Lung (tissue), 11 donors: ENCODE measurements at regions not wholly inside any gene's neighbourhood (a gene's known extent, or its start where the extent isn't known, plus 50 kb on each side); places are given as distances from the start of the nearest gene placed in this dataset.
"Not testable (repeated sequence)": the region's sequence is repeated elsewhere in the genome, so short reads cannot be mapped to it uniquely, and the experiment has no call there.

Experiments used
- ATAC-seq: fragments of 200-7000 bp; cut with Tn5 transposase; one replicate; pipeline ENCODE4 v1.9.1; 2020; ENCODE audit warnings: moderate number of reproducible peaks; ENCODE audit not compliant: insufficient read depth, low FRiP score
- DNase-seq, 3 donors: peaks; one replicate each; pipeline ENCODE4 v3.0.0-alpha.2; 2013 to 2017
- H3K27ac ChIP-seq, 2 donors: one replicate each; pipeline ENCODE4 v1.5.1; 2013; ENCODE audit warnings: mild to moderate bottlenecking in 2 of 2, moderate library complexity in 2 of 2, control low read depth in 1 of 2, inconsistent platforms in 1 of 2, low read depth in 1 of 2, low read length in 1 of 2
- H3K27me3 ChIP-seq, 3 donors: one replicate each; pipeline ENCODE4 v1.5.1; 2013; ENCODE audit warnings: low read length in 2 of 3; ENCODE audit not compliant: control insufficient read depth in 3 of 3, insufficient read depth in 3 of 3
- H3K36me3 ChIP-seq, 4 donors: one replicate each; pipeline ENCODE4 v1.5.1; 2013; ENCODE audit warnings: low read length in 4 of 4, mild to moderate bottlenecking in 1 of 4, moderate library complexity in 1 of 4; ENCODE audit not compliant: control insufficient read depth in 4 of 4, insufficient read depth in 4 of 4
- H3K4me1 ChIP-seq, 5 donors: one replicate each; pipeline ENCODE4 v1.5.1; 2013; ENCODE audit warnings: low read length in 5 of 5, mild to moderate bottlenecking in 2 of 5, moderate library complexity in 1 of 5; ENCODE audit not compliant: control insufficient read depth in 5 of 5, insufficient read depth in 5 of 5
- H3K4me3 ChIP-seq: one replicate; pipeline ENCODE4 v1.5.1; 2013; ENCODE audit warnings: mild to moderate bottlenecking, control low read depth, moderate library complexity
- H3K9ac ChIP-seq, 2 donors: one replicate each; pipeline ENCODE4 v1.5.1; 2013; ENCODE audit warnings: low read length in 2 of 2, control low read depth in 1 of 2; ENCODE audit not compliant: insufficient read depth in 1 of 2
- H3K9me3 ChIP-seq, 4 donors: one replicate each; pipeline ENCODE4 v1.5.1; 2013; ENCODE audit warnings: low read length in 3 of 4, mild to moderate bottlenecking in 1 of 4, moderate library complexity in 1 of 4; ENCODE audit not compliant: control insufficient read depth in 4 of 4, insufficient read depth in 3 of 4
- WGBS, 2 donors: extraction: QIAGEN DNeasy Blood & Tissue Kit; methylation state at CpG; one replicate each; pipeline ENCODE4 v1.1.7; 2013; 5-methylcytosine and 5-hydroxymethylcytosine counted together
- TF ChIP-seq, protein P1 (sequence below): IDR thresholded peaks from 2 replicates; pipeline ENCODE4 v1.5.1; 2012; ENCODE audit warnings: mild to moderate bottlenecking; ENCODE audit errors: control extremely low read depth, extremely low read depth
- donor health status: control.
- donor health status: control.
- donor health status: Bipolar disorder and iron deficiency.
- donor health status: healthy.
- donor health status: DM: yes; HTN: yes; CAD: no.

DNA sequence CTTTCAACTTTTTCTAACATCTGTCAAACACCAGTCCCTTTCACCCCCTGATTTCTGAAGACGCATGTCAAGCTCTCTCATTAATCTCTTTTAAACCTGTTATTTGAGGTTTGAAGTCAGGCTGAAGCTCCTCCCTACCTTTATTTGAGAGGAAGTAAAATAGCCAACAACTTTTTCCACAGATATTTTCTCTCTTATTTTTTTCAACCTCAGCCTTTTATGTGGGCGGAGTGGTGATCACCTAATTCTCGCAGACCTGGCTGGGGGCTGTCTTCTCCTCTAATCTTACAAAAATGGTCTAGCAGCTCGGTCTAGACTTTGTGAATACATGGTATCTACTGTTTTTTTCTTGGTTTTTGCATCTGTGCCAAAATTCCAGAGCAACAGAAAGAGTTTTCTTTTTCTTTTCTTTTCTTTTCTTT is 395.7 kb upstream of the ACTBL2 start:
- no peak overlapping the region for H3K4me3 ChIP-seq
- H3K9ac ChIP-seq = no peak overlapping the region
- no peaks in the 10 kb centered on the region for H3K9me3 ChIP-seq
- H3K36me3 ChIP-seq = no peaks in the 10 kb centered on the region
- ATAC-seq (no peak), DNase-seq (no peak)
- WGBS, 2 donors = 74 to 86% methylated on average over 4 of the region's 4 CpGs
- H3K27ac ChIP-seq = no peak overlapping the region
- H3K27me3 ChIP-seq = no peaks in the 10 kb centered on the region
- peaks cover 0 to 2% (median 0%) of the 10 kb centered on the region in 5 donors for H3K4me1 ChIP-seq
- TF ChIP-seq, protein P1, sequence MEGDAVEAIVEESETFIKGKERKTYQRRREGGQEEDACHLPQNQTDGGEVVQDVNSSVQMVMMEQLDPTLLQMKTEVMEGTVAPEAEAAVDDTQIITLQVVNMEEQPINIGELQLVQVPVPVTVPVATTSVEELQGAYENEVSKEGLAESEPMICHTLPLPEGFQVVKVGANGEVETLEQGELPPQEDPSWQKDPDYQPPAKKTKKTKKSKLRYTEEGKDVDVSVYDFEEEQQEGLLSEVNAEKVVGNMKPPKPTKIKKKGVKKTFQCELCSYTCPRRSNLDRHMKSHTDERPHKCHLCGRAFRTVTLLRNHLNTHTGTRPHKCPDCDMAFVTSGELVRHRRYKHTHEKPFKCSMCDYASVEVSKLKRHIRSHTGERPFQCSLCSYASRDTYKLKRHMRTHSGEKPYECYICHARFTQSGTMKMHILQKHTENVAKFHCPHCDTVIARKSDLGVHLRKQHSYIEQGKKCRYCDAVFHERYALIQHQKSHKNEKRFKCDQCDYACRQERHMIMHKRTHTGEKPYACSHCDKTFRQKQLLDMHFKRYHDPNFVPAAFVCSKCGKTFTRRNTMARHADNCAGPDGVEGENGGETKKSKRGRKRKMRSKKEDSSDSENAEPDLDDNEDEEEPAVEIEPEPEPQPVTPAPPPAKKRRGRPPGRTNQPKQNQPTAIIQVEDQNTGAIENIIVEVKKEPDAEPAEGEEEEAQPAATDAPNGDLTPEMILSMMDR = no peak

DNA sequence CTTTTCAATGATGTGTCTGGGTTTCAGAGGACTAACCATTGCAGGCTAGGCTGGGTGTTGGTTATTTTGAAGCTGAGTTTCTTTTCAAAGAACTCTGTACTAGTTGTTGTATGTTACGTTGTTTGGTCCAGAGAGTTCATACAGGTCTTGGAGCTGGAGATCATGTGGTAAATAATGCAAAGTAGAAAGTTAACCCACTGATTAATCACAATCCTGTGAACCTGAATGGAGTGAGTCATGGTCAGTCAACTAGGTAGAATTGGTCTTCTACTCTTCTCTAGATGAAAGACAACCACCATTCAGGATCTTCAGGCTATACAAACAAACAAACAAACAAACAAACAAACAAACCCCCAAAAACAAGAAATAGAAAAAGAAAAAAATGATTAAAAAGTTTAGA is 388.9 kb upstream of the ACTBL2 start:
- no peaks in the 10 kb centered on the region for H3K9me3 ChIP-seq
- no peaks in the 10 kb centered on the region for H3K27me3 ChIP-seq
- no peaks in the 10 kb centered on the region for H3K4me1 ChIP-seq
- no peak overlapping the region for H3K27ac ChIP-seq
- DNase-seq = no peak
- no peak overlapping the region for H3K4me3 ChIP-seq
- TF ChIP-seq, protein P1 = no peak
- no peaks in the 10 kb centered on the region for H3K36me3 ChIP-seq
- 94 to 97% methylated on average over 1 of the region's 1 CpG for WGBS, 2 donors
- ATAC-seq = no peak
- no peak overlapping the region for H3K9ac ChIP-seq

DNA sequence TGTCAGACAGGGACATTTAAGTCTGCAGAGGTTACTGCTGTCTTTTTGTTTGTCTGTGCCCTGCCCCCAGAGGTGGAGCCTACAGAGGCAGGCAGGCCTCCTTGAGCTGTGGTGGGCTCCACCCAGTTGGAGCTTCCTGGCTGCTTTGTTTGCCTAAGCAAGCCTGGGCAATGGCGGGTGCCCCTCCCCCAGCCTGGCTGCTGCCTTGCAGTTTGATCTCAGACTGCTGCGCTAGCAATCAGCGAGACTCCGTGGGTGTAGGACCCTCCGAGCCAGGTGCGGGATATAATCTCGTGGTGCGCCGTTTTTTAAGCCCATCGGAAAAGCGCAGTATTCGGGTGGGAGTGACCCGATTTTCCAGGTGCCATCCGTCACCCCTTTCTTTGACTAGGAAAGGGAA is 387.7 kb upstream of the ACTBL2 start:
- not testable (repeated sequence) for ATAC-seq, H3K36me3 ChIP-seq, H3K9ac ChIP-seq, H3K27me3 ChIP-seq, H3K27ac ChIP-seq, H3K4me1 ChIP-seq, H3K4me3 ChIP-seq, H3K9me3 ChIP-seq, DNase-seq
- WGBS, 2 donors = 89% methylated on average over 11 of the region's 14 CpGs

DNA sequence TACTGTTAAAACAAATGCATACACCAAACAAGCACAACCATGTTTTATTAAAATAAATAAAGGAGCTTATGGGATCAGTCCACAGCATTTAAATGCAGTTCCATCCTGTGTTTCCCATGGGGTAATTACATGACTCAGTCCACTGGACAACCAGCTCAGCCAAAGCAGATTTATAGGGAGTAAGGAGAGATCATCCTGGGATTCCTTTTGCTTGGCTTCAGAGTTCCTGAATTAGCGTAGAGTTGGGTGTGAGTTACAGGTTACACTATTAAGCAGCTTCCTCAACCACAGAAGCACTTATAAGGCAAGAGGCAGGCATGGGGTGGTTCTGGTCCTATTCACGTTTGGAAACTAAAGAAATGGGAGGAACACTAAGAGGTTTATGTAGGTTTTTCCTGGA is 381.1 kb upstream of the ACTBL2 start:
- no peak overlapping the region for H3K27ac ChIP-seq
- H3K4me1 ChIP-seq = peaks cover 0 to 14% (median 0%) of the 10 kb centered on the region in 5 donors
- ATAC-seq (no peak), DNase-seq (no peak)
- H3K36me3 ChIP-seq = no peaks in the 10 kb centered on the region
- no peaks in the 10 kb centered on the region for H3K27me3 ChIP-seq
- H3K9ac ChIP-seq = no peak overlapping the region
- TF ChIP-seq, protein P1 = no peak
- 91 to 94% methylated on average over 2 of the region's 2 CpGs for WGBS, 2 donors
- no peak overlapping the region for H3K4me3 ChIP-seq
- no peaks in the 10 kb centered on the region for H3K9me3 ChIP-seq
